ENCODE measurements at regions not wholly inside any gene's neighbourhood (a gene's known extent, or its start where the extent isn't known, plus 50 kb on each side); places are given as distances from the start of the nearest gene placed in this dataset.

GRCh38 chr7:67620216-67620933, 623.7 kb downstream of the TYW1 start:
- TF ChIP-seq CTCF (IDR thresholded peaks at IDR 0.05) (no peak), POLR2A (IDR thresholded peaks at IDR 0.05) (no peak)
